Endothelial cell of umbilical vein (primary cell): ENCODE measurements at regions not wholly inside any gene's neighbourhood (a gene's known extent, or its start where the extent isn't known, plus 50 kb on each side); places are given as distances from the start of the nearest gene placed in this dataset.

Experiments used
- BruUV-seq: library from RNA; stranded (reverse); fragments of 400-500 nt; replicated peaks from 2 replicates; lab custom pipeline; 2021; lab: Mats Ljungman, UMichigan
- CTCF ChIA-PET: fragments of 300-600, 350-600 bp; sonication (Branson Sonifier 250); formaldehyde crosslinking; loops from one replicate; lab custom pipeline; 2021; ENCODE audit warnings: antibody characterized with exemption, inconsistent platforms; lab: Charles Lee
- POLR2A ChIA-PET: fragments of 300-600, 350-600 bp; sonication (Branson Sonifier 250); formaldehyde crosslinking; loops from one replicate; lab custom pipeline; 2021; ENCODE audit warnings: antibody characterized with exemption, inconsistent platforms; lab: Charles Lee
- DNase-seq: peaks from one replicate; pipeline ENCODE4 v3.0.0-alpha.2; 2011; ENCODE audit warnings: low read depth, low spot score
- FAIRE-seq: peaks from 2 replicates; lab custom pipeline; 2011; peaks lifted over from hg19 to GRCh38; lab: Jason Lieb, UNC
- H2AFZ ChIP-seq: 2 replicates; pipeline ENCODE4 v1.6.0; 2012; ENCODE audit warnings: low read depth, low read length, control low read depth, inconsistent platforms
- H3K27ac ChIP-seq: 2 replicates; pipeline ENCODE4 v1.5.1; 2011; ENCODE audit warnings: low read depth, mild to moderate bottlenecking, control low read depth, low read length, moderate library complexity; ENCODE audit not compliant: insufficient read depth
- H3K27me3 ChIP-seq, 2 experiments: 2 replicates each; pipeline versions ENCODE4 v1.6.0 to v1.6.1; 2011; ENCODE audit warnings: low read length in 2 of 2, mixed read lengths in 1 of 2; ENCODE audit not compliant: control insufficient read depth in 2 of 2, insufficient read depth in 2 of 2
- H3K36me3 ChIP-seq, 2 experiments: 2 replicates in 1 of 2; 3 replicates in 1 of 2; pipeline ENCODE4 v1.5.1; 2011; ENCODE audit warnings: low read length in 2 of 2, mild to moderate bottlenecking in 1 of 2, moderate library complexity in 1 of 2; ENCODE audit not compliant: control insufficient read depth in 2 of 2, insufficient read depth in 2 of 2; ENCODE audit errors: extremely low read depth in 1 of 2
- H3K4me1 ChIP-seq: 3 replicates; pipeline ENCODE4 v1.5.1; 2011; ENCODE audit warnings: mild to moderate bottlenecking, low read length; ENCODE audit not compliant: control insufficient read depth, insufficient read depth; ENCODE audit errors: extremely low read depth
- H3K4me2 ChIP-seq: 2 replicates; pipeline ENCODE4 v1.6.1; 2011; ENCODE audit warnings: low read length, control low read depth, mixed read lengths; ENCODE audit not compliant: insufficient read depth
- H3K4me3 ChIP-seq, 3 experiments: fragments of 200-600 bp in 1 of 3; sonication (generic), shearing (Covaris generic) in 1 of 3; replicated peaks in 1 of 3; 2 replicates each; pipeline ENCODE4 v1.5.1; 2011 to 2016; ENCODE audit warnings: control low read depth in 3 of 3, low read length in 3 of 3, mild to moderate bottlenecking in 2 of 3, inconsistent platforms in 1 of 3, low read depth in 1 of 3, moderate library complexity in 1 of 3; ENCODE audit not compliant: insufficient read depth in 1 of 3
- H3K79me2 ChIP-seq: 2 replicates; pipeline ENCODE4 v1.6.0; 2012; ENCODE audit warnings: low read length, inconsistent platforms; ENCODE audit not compliant: control insufficient read depth, insufficient read depth
- H3K9ac ChIP-seq: replicated peaks from 2 replicates; pipeline ENCODE3; 2011; ENCODE audit warnings: low read length, control low read depth; ENCODE audit not compliant: insufficient read depth; ENCODE audit errors: extremely low read depth
- H3K9me1 ChIP-seq: replicated peaks from 3 replicates; pipeline ENCODE4 v1.6.0; 2011; ENCODE audit warnings: mild to moderate bottlenecking, low read length; ENCODE audit not compliant: control insufficient read depth, insufficient read depth; ENCODE audit errors: extremely low read depth
- H3K9me3 ChIP-seq: replicated peaks from 2 replicates; pipeline ENCODE4 v1.5.1; 2012; ENCODE audit warnings: low read length, inconsistent platforms; ENCODE audit not compliant: control insufficient read depth, insufficient read depth
- H4K20me1 ChIP-seq: replicated peaks from 2 replicates; pipeline ENCODE3; 2011; ENCODE audit warnings: mild to moderate bottlenecking, low read length; ENCODE audit not compliant: control insufficient read depth, insufficient read depth; ENCODE audit errors: extremely low read depth
- CTCF ChIP-seq, 2 donors: IDR thresholded peaks; 1 replicate in 1 of 2; 2 replicates in 1 of 2; pipeline ENCODE4 v1.5.1; 2011; ENCODE audit warnings: low read length in 2 of 2, mild to moderate bottlenecking in 2 of 2, moderate library complexity in 2 of 2, control low read depth in 1 of 2, inconsistent platforms in 1 of 2, low read depth in 1 of 2; ENCODE audit not compliant: insufficient read depth in 1 of 2; ENCODE audit errors: extremely low read depth in 1 of 2
- EZH2 ChIP-seq: IDR thresholded peaks from 2 replicates; pipeline ENCODE4 v1.6.1; 2012; ENCODE audit warnings: borderline replicate concordance, low read depth, mild to moderate bottlenecking, moderate library complexity, low read length, inconsistent platforms; ENCODE audit not compliant: severe bottlenecking
- FOS ChIP-seq: IDR thresholded peaks from 2 replicates; pipeline ENCODE4 v1.6.1; 2011; ENCODE audit warnings: mild to moderate bottlenecking, low read length, moderate library complexity, borderline replicate concordance; ENCODE audit not compliant: insufficient read depth
- GATA2 ChIP-seq: IDR thresholded peaks from 2 replicates; pipeline ENCODE4 v1.7.0; 2011; ENCODE audit warnings: low read depth, mild to moderate bottlenecking, moderate library complexity, mixed read lengths, low read length; ENCODE audit not compliant: insufficient read length, insufficient read depth
- JUN ChIP-seq: IDR thresholded peaks from 2 replicates; pipeline ENCODE4 v1.6.1; 2011; ENCODE audit warnings: borderline replicate concordance, low read depth; ENCODE audit not compliant: insufficient read length, insufficient read depth
- MAX ChIP-seq: IDR thresholded peaks from 2 replicates; pipeline ENCODE4 v1.6.1; 2011; ENCODE audit not compliant: insufficient read depth, insufficient read length
- POLR2A ChIP-seq: IDR thresholded peaks from 2 replicates; pipeline ENCODE4 v1.6.1; 2012; ENCODE audit warnings: low read depth, mild to moderate bottlenecking, control low read depth, low read length
- POLR2AphosphoS5 ChIP-seq: IDR thresholded peaks from 2 replicates; pipeline ENCODE4 v1.6.1; 2012; ENCODE audit warnings: low read depth, mild to moderate bottlenecking, control low read depth, low read length, moderate library complexity; ENCODE audit not compliant: insufficient read depth
- dilution Hi-C: fragments of 300-500 bp; cut with MboI; formaldehyde crosslinking; loops from one replicate; pipeline ENCODE4 v1.15.0; 2019; ENCODE audit warnings: low sequenced_read_pairs; ENCODE audit not compliant: extremely low pct_ligation_motif_present
- intact Hi-C: fragments of 100-400 bp; cut with micrococcal nuclease; formaldehyde crosslinking; loops from one replicate; pipeline ENCODE4 v1.10.0; 2022

GRCh38 chr7:85770332-85770731 is 583.5 kb upstream of the SEMA3D start:
- dilution Hi-C loops (no loop called here), intact Hi-C loops (no loop called here)
- H3K4me2 ChIP-seq, result no peak overlapping the region
- TF ChIP-seq CTCF (IDR thresholded peaks at IDR 0.05; ENCODE audit: extremely low read depth in 1 of 2, insufficient read depth in 1 of 2, low read depth in 1 of 2, low read length in 2 of 2) (no peak), POLR2A (no peak), EZH2 (no peak), JUN (no peak), GATA2 (no peak), MAX (no peak), POLR2AphosphoS5 (no peak), FOS (no peak)
- no peak overlapping the region for H2AFZ ChIP-seq
- no peaks in the 10 kb centered on the region for H4K20me1 ChIP-seq
- no peaks in the 10 kb centered on the region for H3K27me3 ChIP-seq
- no peak overlapping the region for H3K9ac ChIP-seq
- POLR2A ChIA-PET, result no interaction called here
- no peak overlapping the region for H3K27ac ChIP-seq
- no peaks in the 10 kb centered on the region for H3K36me3 ChIP-seq
- no peaks in the 10 kb centered on the region for H3K9me1 ChIP-seq
- H3K4me1 ChIP-seq, result no peaks in the 10 kb centered on the region
- no TSS peak for BruUV-seq
- H3K79me2 ChIP-seq, result no peaks in the 10 kb centered on the region
- no peaks in the 10 kb centered on the region for H3K9me3 ChIP-seq
- FAIRE-seq, result no peak
- no peak overlapping the region for H3K4me3 ChIP-seq
- CTCF ChIA-PET, result no interaction called here
- DNase-seq, result no peak
